ENCODE measurements at regions not wholly inside any gene's neighbourhood (a gene's known extent, or its start where the extent isn't known, plus 50 kb on each side); places are given as distances from the start of the nearest gene placed in this dataset.

- TF ChIP-seq CREM (IDR thresholded peaks at IDR 0.05; ENCODE audit: low read depth): 0 out of 2 replicates have a peak, but pooled peaks have one; percentile 5
- peak; percentile 20; the same call in 1 of the 2 replicates for TF ChIP-seq CTBP1 (IDR thresholded peaks at IDR 0.05; ENCODE audit: borderline replicate concordance)
- TF ChIP-seq RCOR1 (IDR thresholded peaks at IDR 0.05; ENCODE audit: borderline replicate concordance in 1 of 2, low read depth in 2 of 2, low read length in 2 of 2): peak in 1 of 2 experiments; percentile 48; a peak in 1 of 4 replicates
- TF ChIP-seq TARDBP (IDR thresholded peaks at IDR 0.05): peak; percentile 30; the same call in 1 of the 2 replicates
- no peak for TF ChIP-seq FOXM1 (IDR thresholded peaks at IDR 0.05; ENCODE audit: low read depth)
- no peak for TF ChIP-seq FOXM1 (CRISPR knock-in tag; IDR thresholded peaks at IDR 0.05; ENCODE audit: low read depth)
- peak; percentile 66; the same call in 1 of the 2 replicates for TF ChIP-seq CC2D1A (IDR thresholded peaks at IDR 0.05)
- no peak for TF ChIP-seq HEY1 (CRISPR knock-in tag; IDR thresholded peaks at IDR 0.05; ENCODE audit: borderline replicate concordance)
- TF ChIP-seq L3MBTL2 (IDR thresholded peaks at IDR 0.05): peak; percentile 23; the same call in 1 of the 2 replicates
- TF ChIP-seq GTF2F1 (IDR thresholded peaks at IDR 0.05; ENCODE audit: low read depth, low read length): no peak
- TF ChIP-seq, protein P1, sequence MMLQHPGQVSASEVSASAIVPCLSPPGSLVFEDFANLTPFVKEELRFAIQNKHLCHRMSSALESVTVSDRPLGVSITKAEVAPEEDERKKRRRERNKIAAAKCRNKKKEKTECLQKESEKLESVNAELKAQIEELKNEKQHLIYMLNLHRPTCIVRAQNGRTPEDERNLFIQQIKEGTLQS (IDR thresholded peaks at IDR 0.05): no peak
- TF ChIP-seq, protein P1 (CRISPR knock-in tag; conservative IDR thresholded peaks at IDR 0.05): no peak
- TF ChIP-seq, protein P2, sequence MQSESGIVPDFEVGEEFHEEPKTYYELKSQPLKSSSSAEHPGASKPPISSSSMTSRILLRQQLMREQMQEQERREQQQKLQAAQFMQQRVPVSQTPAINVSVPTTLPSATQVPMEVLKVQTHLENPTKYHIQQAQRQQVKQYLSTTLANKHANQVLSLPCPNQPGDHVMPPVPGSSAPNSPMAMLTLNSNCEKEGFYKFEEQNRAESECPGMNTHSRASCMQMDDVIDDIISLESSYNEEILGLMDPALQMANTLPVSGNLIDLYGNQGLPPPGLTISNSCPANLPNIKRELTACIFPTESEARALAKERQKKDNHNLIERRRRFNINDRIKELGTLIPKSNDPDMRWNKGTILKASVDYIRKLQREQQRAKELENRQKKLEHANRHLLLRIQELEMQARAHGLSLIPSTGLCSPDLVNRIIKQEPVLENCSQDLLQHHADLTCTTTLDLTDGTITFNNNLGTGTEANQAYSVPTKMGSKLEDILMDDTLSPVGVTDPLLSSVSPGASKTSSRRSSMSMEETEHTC (IDR thresholded peaks at IDR 0.05): no peak
- no peak for TF ChIP-seq ZNF76 (CRISPR knock-in tag; IDR thresholded peaks at IDR 0.05; ENCODE audit: borderline replicate concordance)
- TF ChIP-seq SPI1 (IDR thresholded peaks at IDR 0.05; ENCODE audit: borderline replicate concordance, low read depth, low read length): peak; percentile 36; the same call in 1 of the 2 replicates
- TF ChIP-seq RAD21 (CRISPR knock-in tag; conservative IDR thresholded peaks at IDR 0.05 in 1 of 2, IDR thresholded peaks at IDR 0.05 in 1 of 2): peak; percentile 97
- no peak for TF ChIP-seq GATAD2A (IDR thresholded peaks at IDR 0.05)
- no peak for TF ChIP-seq HES1 (IDR thresholded peaks at IDR 0.05; ENCODE audit: low read depth)
- no peak for TF ChIP-seq HNRNPL (IDR thresholded peaks at IDR 0.05; ENCODE audit: low read depth, low read length)
- no peak for TF ChIP-seq FOXP1 (CRISPR knock-in tag; IDR thresholded peaks at IDR 0.05)
- no peak for TF ChIP-seq PTTG1 (tag; IDR thresholded peaks at IDR 0.05; ENCODE audit: low read depth)
- TF ChIP-seq SFPQ (IDR thresholded peaks at IDR 0.05; ENCODE audit: low read depth, low read length): no peak
- TF ChIP-seq ZNF707 (CRISPR knock-in tag; conservative IDR thresholded peaks at IDR 0.05): no peak
- no peak for TF ChIP-seq USF2 (CRISPR knock-in tag; IDR thresholded peaks at IDR 0.05)
- TF ChIP-seq ZKSCAN1 (IDR thresholded peaks at IDR 0.05; ENCODE audit: low read depth, low read length): no peak
- TF ChIP-seq ELF1 (tag; IDR thresholded peaks at IDR 0.05): peak; percentile 76
Measured at GRCh38 chr1:112337028-112337531, 58.9 kb upstream of the CTTNBP2NL start (continued).

Measured in K562 (cell line).